Ovary (tissue), 7 donors: ENCODE measurements at regions not wholly inside any gene's neighbourhood (a gene's known extent, or its start where the extent isn't known, plus 50 kb on each side); places are given as distances from the start of the nearest gene placed in this dataset.

ENCODE experiments used
- DNase-seq, 5 donors: peaks; one replicate each; pipeline ENCODE4 v3.0.0-alpha.2; 2019 to 2020
- H3K27ac ChIP-seq, 2 donors: fragments of 200-600 bp; one replicate each; pipeline versions ENCODE4 v1.5.1 to v1.8.0; 2019 to 2022
- H3K27me3 ChIP-seq: fragments of 200-600 bp; one replicate; pipeline ENCODE4 v1.8.0; 2022
- H3K36me3 ChIP-seq: fragments of 200-600 bp; sonication (generic); one replicate; pipeline ENCODE4 v1.5.1; 2019
- H3K4me1 ChIP-seq: one replicate; pipeline ENCODE4 v1.8.1; 2013; ENCODE audit warnings: mild to moderate bottlenecking, moderate library complexity; ENCODE audit not compliant: insufficient read depth
- H3K4me3 ChIP-seq: fragments of 200-600 bp; sonication (generic); one replicate; pipeline ENCODE4 v1.5.1; 2017
- H3K9me3 ChIP-seq, 2 donors: fragments of 200-600 bp in 1 of 2; sonication (generic) in 1 of 2; one replicate each; pipeline versions ENCODE4 v1.5.1 to v1.8.1; 2013 to 2019; ENCODE audit warnings: mild to moderate bottlenecking in 1 of 2, moderate library complexity in 1 of 2
- EP300 ChIP-seq: sonication (generic); formaldehyde crosslinking; IDR thresholded peaks from one replicate; pipeline ENCODE4 v1.6.1; 2017; ENCODE audit warnings: antibody characterized with exemption
- POLR2A ChIP-seq: fragments of 450-650 bp; IDR thresholded peaks from one replicate; pipeline ENCODE4 v1.6.1; 2017; ENCODE audit warnings: antibody characterized with exemption, mild to moderate bottlenecking, moderate library complexity
- WGBS, 3 donors: extraction: QIAGEN DNeasy Blood & Tissue Kit in 1 of 3; methylation state at CpG; one replicate each; pipeline versions ENCODE4 v1.1.5 to v1.1.7; 2013 to 2017; 5-methylcytosine and 5-hydroxymethylcytosine counted together
- intact Hi-C, 4 donors: fragments of 100-400 bp; cut with DNase I; formaldehyde crosslinking; loops; one replicate each; pipeline versions ENCODE4 v1.11.0 to v1.15.1; 2022 to 2023
- TF ChIP-seq, protein P1 (sequence below), 3 donors: fragments of 450-650 bp in 2 of 3; fragments of 200-600 bp in 1 of 3; IDR thresholded peaks; one replicate each; pipeline versions ENCODE4 v1.5.1 to v1.8.0; 2016 to 2022; ENCODE audit warnings: antibody characterized with exemption in 3 of 3, mild to moderate bottlenecking in 1 of 3
- donor health status: DM: no; HTN: no; CAD: no; lungs with moderate emphysema.
- donor health status: DM: no; HTN: no; CAD: no.
- donor health status: Bipolar disorder and iron deficiency.
- donor health status: DM: no; HTN: no; CAD: no.
- donor health status: DM: yes; HTN: yes; CAD: no.

DNA sequence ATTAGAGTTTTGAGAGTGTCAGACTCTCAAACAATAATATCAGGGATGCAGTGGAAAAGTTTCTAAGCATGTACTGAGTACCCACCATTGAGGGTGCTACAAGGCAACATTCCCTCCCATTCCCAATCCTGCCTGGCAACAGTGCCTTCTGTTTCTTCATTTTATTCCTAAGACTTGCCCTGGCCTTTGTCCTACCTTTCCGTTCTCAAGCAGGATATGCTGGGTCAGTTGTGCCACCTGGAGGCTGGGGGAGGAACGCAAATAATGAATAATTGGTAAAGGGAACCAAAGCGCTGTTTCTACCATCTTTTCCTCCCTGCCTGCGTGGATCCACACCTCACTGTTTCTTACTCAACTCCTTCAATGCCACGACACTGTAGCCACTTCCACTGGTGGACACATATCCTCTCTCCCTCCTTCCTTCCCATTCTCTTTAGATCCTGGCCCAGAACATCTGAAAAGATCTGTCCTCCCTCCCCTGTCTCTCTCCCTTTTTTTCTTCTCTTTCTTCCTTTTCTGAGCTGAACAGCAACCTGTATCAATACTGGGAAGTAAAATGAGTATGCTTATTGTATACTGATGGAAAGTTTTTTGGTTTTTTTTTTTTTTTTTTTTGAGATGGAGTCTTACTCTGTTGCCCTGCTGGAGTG lies 149.5 kb downstream of the C9orf152 start:
- H3K4me1 ChIP-seq, result peaks cover 1% of the 10 kb centered on the region
- no peaks in the 10 kb centered on the region for H3K9me3 ChIP-seq
- intact Hi-C loops, result no loop called here
- no peak for DNase-seq
- no peak overlapping the region for H3K4me3 ChIP-seq
- no peaks in the 10 kb centered on the region for H3K36me3 ChIP-seq
- H3K27ac ChIP-seq, result no peak overlapping the region
- H3K27me3 ChIP-seq, result no peaks in the 10 kb centered on the region
- TF ChIP-seq EP300 (no peak), POLR2A (no peak)
- TF ChIP-seq, protein P1, sequence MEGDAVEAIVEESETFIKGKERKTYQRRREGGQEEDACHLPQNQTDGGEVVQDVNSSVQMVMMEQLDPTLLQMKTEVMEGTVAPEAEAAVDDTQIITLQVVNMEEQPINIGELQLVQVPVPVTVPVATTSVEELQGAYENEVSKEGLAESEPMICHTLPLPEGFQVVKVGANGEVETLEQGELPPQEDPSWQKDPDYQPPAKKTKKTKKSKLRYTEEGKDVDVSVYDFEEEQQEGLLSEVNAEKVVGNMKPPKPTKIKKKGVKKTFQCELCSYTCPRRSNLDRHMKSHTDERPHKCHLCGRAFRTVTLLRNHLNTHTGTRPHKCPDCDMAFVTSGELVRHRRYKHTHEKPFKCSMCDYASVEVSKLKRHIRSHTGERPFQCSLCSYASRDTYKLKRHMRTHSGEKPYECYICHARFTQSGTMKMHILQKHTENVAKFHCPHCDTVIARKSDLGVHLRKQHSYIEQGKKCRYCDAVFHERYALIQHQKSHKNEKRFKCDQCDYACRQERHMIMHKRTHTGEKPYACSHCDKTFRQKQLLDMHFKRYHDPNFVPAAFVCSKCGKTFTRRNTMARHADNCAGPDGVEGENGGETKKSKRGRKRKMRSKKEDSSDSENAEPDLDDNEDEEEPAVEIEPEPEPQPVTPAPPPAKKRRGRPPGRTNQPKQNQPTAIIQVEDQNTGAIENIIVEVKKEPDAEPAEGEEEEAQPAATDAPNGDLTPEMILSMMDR (IDR thresholded peaks at IDR 0.05), result no peak
- WGBS, 3 donors, result 84 to 87% (median 86%) methylated on average over 5 of the region's 5 CpGs

GRCh38 chr9:110059461-110059860 lies 148.5 kb downstream of the C9orf152 start:
- no peak overlapping the region for H3K27ac ChIP-seq
- no peaks in the 10 kb centered on the region for H3K9me3 ChIP-seq
- H3K27me3 ChIP-seq, result no peaks in the 10 kb centered on the region
- 8 to 25% (median 21%) methylated on average over 1 of the region's 1 CpG for WGBS, 3 donors
- no peak for DNase-seq
- TF ChIP-seq, protein P1 (IDR thresholded peaks at IDR 0.05), result no peak
- no peak for TF ChIP-seq EP300
- TF ChIP-seq POLR2A, result no peak
- no peaks in the 10 kb centered on the region for H3K36me3 ChIP-seq
- intact Hi-C loops, result no loop called here
- H3K4me3 ChIP-seq, result no peak overlapping the region
- H3K4me1 ChIP-seq, result peaks cover 1% of the 10 kb centered on the region

- no peaks in the 10 kb centered on the region for H3K9me3 ChIP-seq
- H3K27ac ChIP-seq, result no peak overlapping the region
- TF ChIP-seq EP300 (no peak), POLR2A (no peak)
- TF ChIP-seq, protein P1 (IDR thresholded peaks at IDR 0.05), result no peak
- DNase-seq, result no peak
- 88 to 92% (median 92%) methylated on average over 5 of the region's 5 CpGs for WGBS, 3 donors
- no peaks in the 10 kb centered on the region for H3K36me3 ChIP-seq
- no peak overlapping the region for H3K4me3 ChIP-seq
- H3K4me1 ChIP-seq, result peaks cover 5% of the 10 kb centered on the region
- H3K27me3 ChIP-seq, result no peaks in the 10 kb centered on the region
- intact Hi-C loops, result no loop called here
These were observed 143.2 kb downstream of the C9orf152 start for GRCh38 chr9:110064803-110065202.

DNA sequence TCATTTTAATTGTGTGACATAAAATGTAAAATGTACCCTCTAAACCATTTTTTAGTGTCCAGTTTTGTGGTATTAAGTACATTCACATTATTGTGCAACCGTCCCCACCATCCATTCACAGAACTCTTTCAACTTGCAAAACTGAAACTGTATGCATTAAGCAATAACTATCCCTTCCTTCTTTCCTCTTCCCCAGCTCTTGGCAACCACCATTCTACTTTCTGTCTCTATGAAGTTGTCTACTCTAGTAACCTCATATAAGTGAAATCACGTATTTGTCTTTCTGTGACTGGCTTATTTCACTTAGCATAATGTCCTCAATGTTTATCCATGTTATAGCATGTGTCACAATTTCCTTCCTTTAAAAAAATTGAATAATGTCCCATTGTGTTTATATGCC lies 142.4 kb downstream of the C9orf152 start:
- no peak overlapping the region for H3K27ac ChIP-seq
- intact Hi-C loops, result no loop called here
- H3K36me3 ChIP-seq, result no peaks in the 10 kb centered on the region
- H3K27me3 ChIP-seq, result no peaks in the 10 kb centered on the region
- no peak overlapping the region for H3K4me3 ChIP-seq
- H3K9me3 ChIP-seq, result no peaks in the 10 kb centered on the region
- TF ChIP-seq EP300, result no peak
- TF ChIP-seq POLR2A, result no peak
- TF ChIP-seq, protein P1 (IDR thresholded peaks at IDR 0.05), result no peak
- H3K4me1 ChIP-seq, result peaks cover 7% of the 10 kb centered on the region
- no peak for DNase-seq
- 90 to 95% (median 94%) methylated on average over 2 of the region's 2 CpGs for WGBS, 3 donors
